Thoracic aorta (tissue), 2 donors: ENCODE measurements at regions not wholly inside any gene's neighbourhood (a gene's known extent, or its start where the extent isn't known, plus 50 kb on each side); places are given as distances from the start of the nearest gene placed in this dataset.
"Not testable (repeated sequence)": the region's sequence is repeated elsewhere in the genome, so short reads cannot be mapped to it uniquely, and the experiment has no call there.

ENCODE experiments used
- ATAC-seq: fragments of 150-250 bp; one replicate; pipeline ENCODE4 v1.8.0; 2017; ENCODE audit warnings: low read depth; ENCODE audit not compliant: insufficient number of reproducible peaks, low FRiP score
- DNase-seq: peaks from one replicate; pipeline ENCODE4 v3.0.0-alpha.2; 2020; ENCODE audit warnings: low spot score
- H3K27ac ChIP-seq, 2 donors: fragments of 200-600 bp; sonication (generic); 1 replicate in 1 of 2; 2 replicates in 1 of 2; pipeline ENCODE4 v1.5.1; 2016; ENCODE audit warnings: mild to moderate bottlenecking in 2 of 2, moderate library complexity in 2 of 2
- H3K27me3 ChIP-seq: fragments of 200-600 bp; sonication (generic); replicated peaks from 2 replicates; pipeline ENCODE4 v1.6.0; 2016; ENCODE audit warnings: mild to moderate bottlenecking; ENCODE audit not compliant: insufficient read depth
- H3K36me3 ChIP-seq: fragments of 200-600 bp; sonication (generic); one replicate; pipeline ENCODE4 v1.5.1; 2016
- H3K4me1 ChIP-seq, 2 donors: fragments of 200-600 bp; sonication (generic); 1 replicate in 1 of 2; 2 replicates in 1 of 2; pipeline versions ENCODE4 v1.5.1 to v1.6.0; 2016; ENCODE audit warnings: low read depth in 2 of 2, mild to moderate bottlenecking in 1 of 2; ENCODE audit not compliant: control insufficient read depth in 1 of 2
- H3K4me3 ChIP-seq: fragments of 200-600 bp; sonication (generic); 2 replicates; pipeline ENCODE4 v1.5.1; 2016; ENCODE audit warnings: mild to moderate bottlenecking
- H3K9me3 ChIP-seq: fragments of 200-600 bp; sonication (generic); 2 replicates; pipeline ENCODE4 v1.5.1; 2016
- CTCF ChIP-seq: fragments of 200-600 bp; sonication (generic); IDR thresholded peaks from one replicate; pipeline ENCODE4 v1.5.1; 2019; ENCODE audit warnings: antibody characterized with exemption

GRCh38 chr4:95761426-95761825, 78.5 kb upstream of the PDHA2 start:
- Histone ChIP-seq H3K27me3 (no peaks in the 10 kb centered on the region), H3K27ac (no peak overlapping the region), H3K36me3 (no peaks in the 10 kb centered on the region), H3K4me3 (no peak overlapping the region), H3K9me3 (no peaks in the 10 kb centered on the region), H3K4me1 (no peaks in the 10 kb centered on the region)
- ATAC-seq (no peak), DNase-seq (no peak)
- TF ChIP-seq CTCF = no peak

- not testable (repeated sequence) for DNase-seq, H3K27ac ChIP-seq, H3K27me3 ChIP-seq, H3K36me3 ChIP-seq, H3K4me3 ChIP-seq, H3K9me3 ChIP-seq, ATAC-seq, H3K4me1 ChIP-seq
Observed at GRCh38 chr4:95760646-95761045, 79.2 kb upstream of the PDHA2 start.

- no peaks in the 10 kb centered on the region for H3K27me3 ChIP-seq
- TF ChIP-seq CTCF = no peak
- H3K27ac ChIP-seq = no peak overlapping the region
- DNase-seq (no peak), ATAC-seq (no peak)
- H3K9me3 ChIP-seq = no peaks in the 10 kb centered on the region
- no peaks in the 10 kb centered on the region for H3K4me1 ChIP-seq
- no peaks in the 10 kb centered on the region for H3K36me3 ChIP-seq
- H3K4me3 ChIP-seq = no peak overlapping the region
Observed at GRCh38 chr4:95758001-95758400, 81.9 kb upstream of the PDHA2 start.

GRCh38 chr4:95754667-95755066, 85.2 kb upstream of the PDHA2 start:
- H3K36me3 ChIP-seq = no peaks in the 10 kb centered on the region
- no peaks in the 10 kb centered on the region for H3K27me3 ChIP-seq
- no peaks in the 10 kb centered on the region for H3K4me1 ChIP-seq
- no peak for DNase-seq
- H3K9me3 ChIP-seq = no peaks in the 10 kb centered on the region
- no peak for ATAC-seq
- H3K4me3 ChIP-seq = no peak overlapping the region
- no peak for TF ChIP-seq CTCF
- H3K27ac ChIP-seq = no peak overlapping the region

- H3K4me3 ChIP-seq = no peak overlapping the region
- H3K27me3 ChIP-seq = no peaks in the 10 kb centered on the region
- H3K4me1 ChIP-seq = no peaks in the 10 kb centered on the region
- no peaks in the 10 kb centered on the region for H3K36me3 ChIP-seq
- DNase-seq (no peak), ATAC-seq (no peak)
- no peak overlapping the region for H3K27ac ChIP-seq
- no peak for TF ChIP-seq CTCF
- H3K9me3 ChIP-seq = no peaks in the 10 kb centered on the region
Observed at GRCh38 chr4:95749204-95749603, 90.7 kb upstream of the PDHA2 start.

GRCh38 chr4:95742872-95743271, 97.0 kb upstream of the PDHA2 start:
- Histone ChIP-seq H3K9me3 (no peaks in the 10 kb centered on the region), H3K4me3 (no peak overlapping the region), H3K36me3 (no peaks in the 10 kb centered on the region), H3K27me3 (no peaks in the 10 kb centered on the region), H3K27ac (no peak overlapping the region), H3K4me1 (no peaks in the 10 kb centered on the region)
- DNase-seq = no peak
- no peak for ATAC-seq
- no peak for TF ChIP-seq CTCF
